Adrenal gland (tissue), 9 donors: ENCODE measurements at regions not wholly inside any gene's neighbourhood (a gene's known extent, or its start where the extent isn't known, plus 50 kb on each side); places are given as distances from the start of the nearest gene placed in this dataset.

ENCODE experiments used
- DNase-seq, 7 donors: peaks; one replicate each; pipeline ENCODE4 v3.0.0-alpha.2; 2019 to 2020
- H3K27ac ChIP-seq, 5 donors: fragments of 200-600 bp; sonication (generic) in 4 of 5; 1 replicate in 3 of 5; 2 replicates in 2 of 5; pipeline versions ENCODE4 v1.5.1 to v1.8.0; 2016 to 2020; ENCODE audit warnings: mild to moderate bottlenecking in 1 of 5
- H3K27me3 ChIP-seq: fragments of 200-600 bp; 2 replicates; pipeline ENCODE4 v1.8.0; 2021
- H3K36me3 ChIP-seq, 2 donors: fragments of 200-600 bp; replicated peaks in 1 of 2; 1 replicate in 1 of 2; 2 replicates in 1 of 2; pipeline versions ENCODE4 v1.5.1 to v1.8.0; 2018 to 2022
- H3K4me1 ChIP-seq, 2 donors: fragments of 200-600 bp; replicated peaks in 1 of 2; 1 replicate in 1 of 2; 2 replicates in 1 of 2; pipeline versions ENCODE4 v1.5.1 to v1.8.0; 2018 to 2021
- H3K4me3 ChIP-seq, 4 donors: fragments of 200-600 bp; sonication (generic) in 3 of 4; one replicate each; pipeline ENCODE4 v1.5.1; 2016 to 2018
- H3K9me3 ChIP-seq, 3 donors: fragments of 200-600 bp; sonication (generic) in 1 of 3; replicated peaks in 1 of 3; 1 replicate in 2 of 3; 2 replicates in 1 of 3; pipeline versions ENCODE4 v1.5.1 to v1.8.0; 2016 to 2021
- CTCF ChIP-seq, 6 experiments: fragments of 450-650 bp in 4 of 6; fragments of 200-600 bp in 2 of 6; sonication (generic) in 1 of 6; IDR thresholded peaks; 1 replicate in 5 of 6; 2 replicates in 1 of 6; pipeline versions ENCODE4 v1.5.1 to v1.8.0; 2016 to 2021; ENCODE audit warnings: antibody characterized with exemption in 6 of 6, mild to moderate bottlenecking in 2 of 6, moderate library complexity in 1 of 6
- POLR2A ChIP-seq, 2 donors: fragments of 450-650 bp; IDR thresholded peaks; one replicate each; pipeline ENCODE4 v1.6.1; 2017; ENCODE audit warnings: antibody characterized with exemption in 2 of 2, mild to moderate bottlenecking in 2 of 2, moderate library complexity in 1 of 2
- WGBS, 4 donors: extraction: QIAGEN DNeasy Blood & Tissue Kit in 2 of 4; methylation state at CpG; one replicate each; pipeline versions ENCODE4 v1.1.5 to v1.1.7; 2013 to 2017; 5-methylcytosine and 5-hydroxymethylcytosine counted together
- intact Hi-C, 2 donors: fragments of 100-400 bp; cut with DNase I; formaldehyde crosslinking; loops; one replicate each; pipeline versions ENCODE4 v1.14.1 to v1.15.0; 2022 to 2023
- donor health status: healthy with polysubstance abuse.
- donor health status: Bipolar disorder and iron deficiency.
- donor health status: DM: yes; HTN: yes; CAD: no.
- donor health status: DM: no; HTN: no; CAD: no.
- donor health status: DM: no; HTN: no; CAD: no.

GRCh38 chr14:60349663-60350365 lies 100.8 kb downstream of the PPM1A start:
- Histone ChIP-seq H3K9me3 (no peaks in the 10 kb centered on the region), H3K4me3 (no peak overlapping the region), H3K27me3 (no peaks in the 10 kb centered on the region), H3K27ac (no peak overlapping the region), H3K4me1 (no peaks in the 10 kb centered on the region), H3K36me3 (no peaks in the 10 kb centered on the region)
- intact Hi-C loops = loop anchor here in 1 of 2 donors (5.0 kb wide), 1 partner anchor 212 kb away; no protein-coding TSS in a partner anchor
- WGBS, 4 donors = 45 to 50% (median 46%) methylated on average over 8 of the region's 8 CpGs
- TF ChIP-seq POLR2A (IDR thresholded peaks at IDR 0.05) (no peak), CTCF (IDR thresholded peaks at IDR 0.05) (peak; percentile 55 to 76 (median 63))
- peak in 6 of 7 donors; percentile 20 to 64 (median 31) for DNase-seq

- Histone ChIP-seq H3K36me3 (no peaks in the 10 kb centered on the region), H3K4me3 (no peak overlapping the region), H3K9me3 (no peaks in the 10 kb centered on the region), H3K27me3 (no peaks in the 10 kb centered on the region), H3K27ac (no peak overlapping the region), H3K4me1 (no peaks in the 10 kb centered on the region)
- intact Hi-C loops = no loop called here
- no peak for DNase-seq
- 21 to 26% (median 23%) methylated on average over 5 of the region's 5 CpGs for WGBS, 4 donors
- TF ChIP-seq POLR2A (IDR thresholded peaks at IDR 0.05) = no peak
- TF ChIP-seq CTCF (IDR thresholded peaks at IDR 0.05) = no peak
These were observed 101.3 kb downstream of the PPM1A start for GRCh38 chr14:60350366-60350720.

- no peak for DNase-seq
- Histone ChIP-seq H3K36me3 (no peaks in the 10 kb centered on the region), H3K4me3 (no peak overlapping the region), H3K9me3 (no peaks in the 10 kb centered on the region), H3K4me1 (no peaks in the 10 kb centered on the region), H3K27me3 (no peaks in the 10 kb centered on the region), H3K27ac (no peak overlapping the region)
- WGBS, 4 donors = 74 to 82% (median 76%) methylated on average over 4 of the region's 4 CpGs
- TF ChIP-seq CTCF (IDR thresholded peaks at IDR 0.05) (no peak), POLR2A (IDR thresholded peaks at IDR 0.05) (no peak)
- intact Hi-C loops = no loop called here
These were observed 104.4 kb downstream of the PPM1A start for GRCh38 chr14:60353420-60353819.

- Histone ChIP-seq H3K9me3 (no peaks in the 10 kb centered on the region), H3K27ac (no peak overlapping the region), H3K4me3 (no peak overlapping the region), H3K27me3 (no peaks in the 10 kb centered on the region), H3K4me1 (no peaks in the 10 kb centered on the region), H3K36me3 (no peaks in the 10 kb centered on the region)
- TF ChIP-seq CTCF (IDR thresholded peaks at IDR 0.05) (no peak), POLR2A (IDR thresholded peaks at IDR 0.05) (no peak)
- DNase-seq = no peak
- intact Hi-C loops = no loop called here
These were observed 106.7 kb downstream of the PPM1A start for GRCh38 chr14:60355768-60356167.
